HEK293T (cell line): ENCODE measurements at regions not wholly inside any gene's neighbourhood (a gene's known extent, or its start where the extent isn't known, plus 50 kb on each side); places are given as distances from the start of the nearest gene placed in this dataset.

Source experiments
- CTCF ChIA-PET: fragments of 350-600 bp; formaldehyde crosslinking; extraction: SDS; loops from one replicate; lab custom pipeline; 2021; ENCODE audit warnings: antibody characterized with exemption, inconsistent platforms; lab: Yijun Ruan, JAX
- POLR2A ChIA-PET: fragments of 350-600 bp; formaldehyde crosslinking; extraction: SDS; loops from one replicate; lab custom pipeline; 2020; ENCODE audit warnings: antibody characterized with exemption, inconsistent platforms; lab: Yijun Ruan, JAX
- DNase-seq: peaks from one replicate; pipeline ENCODE4 v3.0.0; 2012; ENCODE audit warnings: mixed read lengths; ENCODE audit errors: extremely low spot score
- ARNT ChIP-seq: fragments of 450-650 bp; IDR thresholded peaks from 2 replicates; pipeline ENCODE4 v1.6.1; 2017; ENCODE audit warnings: mild to moderate bottlenecking
- BHLHE40 ChIP-seq: fragments of 450-650 bp; IDR thresholded peaks from 2 replicates; pipeline ENCODE4 v1.6.1; 2016; ENCODE audit warnings: mild to moderate bottlenecking, moderate library complexity, borderline replicate concordance
- CTBP1 ChIP-seq: fragments of 450-650 bp; IDR thresholded peaks from 2 replicates; pipeline ENCODE4 v1.6.1; 2016; ENCODE audit warnings: borderline replicate concordance
- ELF4 ChIP-seq: fragments of 450-650 bp; IDR thresholded peaks from 2 replicates; pipeline ENCODE4 v1.6.1; 2017; ENCODE audit warnings: antibody characterized with exemption
- FOXA1 ChIP-seq: fragments of 450-650 bp; IDR thresholded peaks from 2 replicates; pipeline ENCODE4 v1.6.1; 2016; ENCODE audit warnings: mild to moderate bottlenecking
- FOXK2 ChIP-seq: fragments of 450-650 bp; IDR thresholded peaks from 2 replicates; pipeline ENCODE4 v1.6.1; 2016; ENCODE audit warnings: mild to moderate bottlenecking
- FOXM1 ChIP-seq: fragments of 450-650 bp; IDR thresholded peaks from 2 replicates; pipeline ENCODE4 v1.6.1; 2017; ENCODE audit warnings: mild to moderate bottlenecking, borderline replicate concordance
- HDGF ChIP-seq: fragments of 450-650 bp; IDR thresholded peaks from 2 replicates; pipeline ENCODE4 v1.6.1; 2017; ENCODE audit warnings: antibody characterized with exemption, borderline replicate concordance
- L3MBTL2 ChIP-seq: fragments of 450-650 bp; conservative IDR thresholded peaks from 2 replicates; pipeline ENCODE4 v1.6.1; 2016; ENCODE audit warnings: mild to moderate bottlenecking
- LEF1 ChIP-seq: fragments of 450-650 bp; IDR thresholded peaks from 2 replicates; pipeline ENCODE4 v1.6.1; 2017; ENCODE audit warnings: mild to moderate bottlenecking, borderline replicate concordance
- NFRKB ChIP-seq: fragments of 450-650 bp; IDR thresholded peaks from 2 replicates; pipeline ENCODE4 v1.6.1; 2016; ENCODE audit warnings: mild to moderate bottlenecking, moderate library complexity
- SP1 ChIP-seq: fragments of 450-650 bp; IDR thresholded peaks from 2 replicates; pipeline ENCODE4 v1.6.1; 2017
- SUZ12 ChIP-seq: fragments of 450-650 bp; IDR thresholded peaks from 2 replicates; pipeline ENCODE4 v1.6.1; 2016; ENCODE audit warnings: mild to moderate bottlenecking
- TARDBP ChIP-seq: fragments of 450-650 bp; IDR thresholded peaks from 2 replicates; pipeline ENCODE4 v1.6.1; 2016
- ZNF384 ChIP-seq: fragments of 450-650 bp; IDR thresholded peaks from 2 replicates; pipeline ENCODE4 v1.6.1; 2016
- TF ChIP-seq, protein P1 (sequence below): fragments of 450-650 bp; IDR thresholded peaks from 2 replicates; pipeline ENCODE4 v1.6.1; 2016

DNA sequence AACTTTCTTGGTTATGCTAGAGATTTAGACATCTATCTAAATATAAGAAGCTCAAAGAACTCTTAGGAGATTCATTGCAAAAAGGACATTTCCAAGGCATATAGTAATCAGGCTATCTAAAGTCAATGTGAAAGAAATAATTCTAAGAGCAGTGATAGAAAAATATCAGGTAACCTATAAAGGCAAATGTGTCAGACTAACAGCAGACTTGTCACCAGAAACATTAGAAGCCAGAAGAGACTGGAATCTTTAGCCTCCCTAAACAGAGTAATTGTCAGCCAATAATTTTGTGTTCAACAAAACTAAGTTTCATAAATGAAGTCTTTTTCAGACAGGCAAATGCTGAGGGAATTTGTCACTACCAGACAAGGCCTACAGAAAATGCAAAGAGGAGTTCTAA lies 122.0 kb upstream of the SCAF11 start:
- POLR2A ChIA-PET: no interaction called here
- DNase-seq: no peak
- TF ChIP-seq ZNF384 (no peak), FOXK2 (no peak), NFRKB (no peak), CTBP1 (no peak), L3MBTL2 (no peak), ARNT (no peak), ELF4 (no peak)
- CTCF ChIA-PET: no interaction called here

DNA sequence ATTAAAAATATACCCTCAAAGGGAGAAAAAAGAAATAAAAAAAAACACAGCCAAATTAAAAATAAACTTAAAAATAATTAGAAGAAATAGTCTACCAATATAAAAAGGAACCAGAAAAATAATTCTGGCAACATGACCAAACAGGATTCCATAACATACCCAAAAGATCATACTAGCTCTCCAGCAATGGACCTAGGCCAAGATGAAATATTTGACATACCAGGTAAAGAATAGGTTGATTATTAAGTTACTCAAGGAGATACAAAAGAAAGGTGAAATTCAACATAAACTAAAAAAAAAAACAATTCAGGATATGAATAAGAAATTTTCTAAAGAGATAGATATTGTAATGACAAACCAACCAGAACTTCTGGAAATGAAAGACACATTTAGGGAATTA lies 121.3 kb upstream of the SCAF11 start:
- no peak for DNase-seq
- ChIA-PET POLR2A (no interaction called here), CTCF (interaction anchor here (1.2 kb wide), 1 partner anchor 13 kb away, joined by 5 read pairs; no protein-coding TSS in a partner anchor)
- TF ChIP-seq SUZ12: no peak
- no peak for TF ChIP-seq FOXA1

DNA sequence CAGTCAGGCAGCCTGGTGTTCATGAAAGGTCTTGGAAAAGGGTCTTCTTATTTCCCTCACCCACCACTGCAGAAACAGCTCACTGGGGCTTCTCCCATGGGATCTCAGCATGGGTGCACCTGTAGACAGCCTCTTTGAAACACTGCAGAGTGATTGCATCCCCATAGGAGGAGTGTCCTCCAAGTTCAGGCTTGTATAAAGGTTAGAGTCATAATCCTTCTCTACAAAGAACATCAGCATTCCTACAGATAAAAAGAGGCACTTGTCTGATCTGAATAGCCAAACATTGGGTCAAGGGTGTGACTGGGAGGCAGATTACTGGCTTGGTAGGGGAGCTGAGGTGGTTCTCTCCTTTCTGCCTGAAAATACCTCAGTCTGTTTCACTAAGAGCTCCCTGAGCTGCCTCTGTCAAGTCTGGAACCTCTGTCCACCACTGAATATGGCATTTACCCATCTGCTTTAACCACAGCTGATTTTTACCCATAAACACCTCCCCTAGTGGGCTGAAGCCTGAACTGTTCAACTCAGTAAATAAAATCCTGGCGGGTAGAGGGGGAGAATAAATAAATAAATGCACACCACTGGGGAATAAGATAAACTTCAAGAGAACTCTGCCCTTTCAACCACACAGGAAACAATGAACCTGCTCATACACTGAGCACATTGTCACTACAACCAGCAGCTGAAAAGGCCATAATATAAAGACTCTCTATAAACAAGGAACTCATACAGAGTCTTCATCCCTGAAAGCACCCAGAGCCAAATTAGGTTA lies 120.7 kb upstream of the SCAF11 start:
- POLR2A ChIA-PET: no interaction called here
- DNase-seq: no peak
- TF ChIP-seq SP1 (no peak), ELF4 (no peak), NFRKB (no peak), ZNF384 (no peak), FOXA1 (no peak), TARDBP (no peak), LEF1 (no peak), BHLHE40 (no peak), L3MBTL2 (no peak), SUZ12 (no peak), FOXK2 (no peak), HDGF (no peak), FOXM1 (no peak), CTBP1 (no peak), ARNT (no peak)
- TF ChIP-seq, protein P1, sequence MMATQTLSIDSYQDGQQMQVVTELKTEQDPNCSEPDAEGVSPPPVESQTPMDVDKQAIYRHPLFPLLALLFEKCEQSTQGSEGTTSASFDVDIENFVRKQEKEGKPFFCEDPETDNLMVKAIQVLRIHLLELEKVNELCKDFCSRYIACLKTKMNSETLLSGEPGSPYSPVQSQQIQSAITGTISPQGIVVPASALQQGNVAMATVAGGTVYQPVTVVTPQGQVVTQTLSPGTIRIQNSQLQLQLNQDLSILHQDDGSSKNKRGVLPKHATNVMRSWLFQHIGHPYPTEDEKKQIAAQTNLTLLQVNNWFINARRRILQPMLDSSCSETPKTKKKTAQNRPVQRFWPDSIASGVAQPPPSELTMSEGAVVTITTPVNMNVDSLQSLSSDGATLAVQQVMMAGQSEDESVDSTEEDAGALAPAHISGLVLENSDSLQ: no peak
- CTCF ChIA-PET: interaction anchor here (1.2 kb wide), 1 partner anchor 14 kb away, joined by 5 read pairs; no protein-coding TSS in a partner anchor

DNA sequence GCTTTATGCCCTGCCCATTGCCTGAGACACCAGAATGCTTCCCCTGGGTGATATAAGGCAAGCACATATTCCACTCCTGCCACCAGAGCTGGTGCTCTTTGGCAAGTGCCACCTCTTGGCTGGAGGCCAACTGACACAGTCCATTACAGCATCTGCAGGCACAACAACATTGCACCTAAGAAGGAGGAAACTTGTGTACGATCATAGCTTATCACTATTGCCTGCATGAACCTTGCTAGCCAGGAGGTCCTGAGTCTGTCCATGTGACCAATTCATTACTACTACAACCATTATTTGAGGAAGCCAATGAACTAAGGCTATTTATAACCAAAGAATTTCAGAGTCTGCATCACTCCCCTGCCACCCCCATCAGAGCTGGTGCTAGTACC lies 119.8 kb upstream of the SCAF11 start:
- no peak for TF ChIP-seq ARNT
- TF ChIP-seq FOXM1: no peak
- TF ChIP-seq HDGF: no peak
- no peak for TF ChIP-seq ELF4
- TF ChIP-seq BHLHE40: no peak
- no peak for TF ChIP-seq FOXK2
- no peak for TF ChIP-seq FOXA1
- TF ChIP-seq ZNF384: no peak
- TF ChIP-seq TARDBP: no peak
- no peak for TF ChIP-seq L3MBTL2
- TF ChIP-seq NFRKB: no peak
- TF ChIP-seq LEF1: no peak
- no peak for TF ChIP-seq CTBP1
- TF ChIP-seq SP1: no peak
- ChIA-PET POLR2A (no interaction called here), CTCF (interaction anchor here (0.8 kb wide), 1 partner anchor 14 kb away, joined by 3 read pairs; no protein-coding TSS in a partner anchor)
- DNase-seq: no peak

DNA sequence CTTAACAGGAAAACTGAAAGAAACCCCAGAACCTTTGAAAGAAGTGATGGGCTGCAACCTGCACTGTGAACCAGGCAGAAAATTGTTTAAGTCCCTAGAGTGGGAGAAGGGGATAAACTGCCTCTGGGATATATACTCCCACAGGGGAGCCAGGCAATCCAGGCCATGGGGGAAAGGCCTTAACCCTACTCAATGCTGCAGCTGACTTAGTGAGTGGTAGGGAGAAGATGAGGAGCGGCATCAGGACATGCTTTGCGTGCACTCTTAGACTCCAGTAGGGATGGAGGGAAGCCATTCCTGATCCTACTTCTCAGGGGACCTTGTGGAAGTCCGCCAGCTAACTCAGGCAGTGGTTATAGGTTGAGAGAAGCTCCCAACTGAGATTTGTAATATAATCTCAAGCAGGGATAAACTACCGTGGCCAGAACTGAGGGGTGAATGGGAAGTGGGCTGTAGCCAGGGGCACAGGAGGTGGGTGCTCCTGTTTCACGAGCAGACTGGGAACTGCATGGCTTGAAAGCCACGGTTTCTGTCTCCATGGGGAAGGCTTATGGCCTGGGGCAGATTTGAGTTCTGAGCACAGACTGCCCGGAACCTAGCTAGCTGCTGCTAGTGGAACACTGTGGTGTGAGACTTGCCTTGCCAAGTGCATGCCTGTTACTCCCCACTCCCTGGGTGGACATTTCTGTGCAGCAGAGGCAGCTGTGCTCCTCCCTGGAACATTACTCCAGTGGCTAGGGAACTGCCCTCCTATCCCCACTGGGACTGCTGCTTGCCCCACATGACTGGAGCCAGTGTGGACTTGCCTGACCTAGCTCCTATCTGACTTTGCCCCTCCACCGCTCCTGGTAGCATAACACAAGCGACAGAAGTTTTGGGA lies 119.2 kb upstream of the SCAF11 start:
- POLR2A ChIA-PET: no interaction called here
- CTCF ChIA-PET: interaction anchor here (0.8 kb wide), 1 partner anchor 15 kb away, joined by 3 read pairs; no protein-coding TSS in a partner anchor
- no peak for DNase-seq
- TF ChIP-seq, protein P1: no peak
- TF ChIP-seq HDGF (no peak), LEF1 (no peak)

DNA sequence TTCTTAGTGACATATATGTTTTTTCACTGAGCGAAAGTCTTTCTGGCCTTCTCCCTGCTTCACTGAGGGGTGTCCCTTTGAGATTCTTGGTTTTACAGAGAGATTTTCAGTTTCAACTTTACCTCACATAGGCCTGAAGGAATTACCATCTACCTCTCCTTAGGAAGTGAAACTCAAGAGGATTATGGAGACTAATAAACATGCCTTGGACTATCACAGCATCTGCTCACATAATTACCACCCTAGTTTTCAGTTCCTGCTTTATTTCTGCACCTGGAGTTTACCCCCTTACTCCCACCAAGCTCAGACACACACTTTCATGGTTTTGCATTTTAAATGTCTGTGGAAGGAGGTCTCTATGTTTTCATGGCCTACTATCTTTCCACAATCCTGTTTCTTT lies 118.3 kb upstream of the SCAF11 start:
- ChIA-PET POLR2A (no interaction called here), CTCF (interaction anchor here (1.2 kb wide), 1 partner anchor 16 kb away, joined by 4 read pairs; no protein-coding TSS in a partner anchor)
- DNase-seq: no peak
- no peak for TF ChIP-seq FOXM1
- TF ChIP-seq LEF1: no peak
- TF ChIP-seq BHLHE40: no peak
- TF ChIP-seq L3MBTL2: no peak
- no peak for TF ChIP-seq ARNT
- TF ChIP-seq CTBP1: no peak
- no peak for TF ChIP-seq FOXA1
- no peak for TF ChIP-seq SUZ12
